Uterus (tissue), 3 donors: ENCODE measurements at regions not wholly inside any gene's neighbourhood (a gene's known extent, or its start where the extent isn't known, plus 50 kb on each side); places are given as distances from the start of the nearest gene placed in this dataset.
"Not testable (repeated sequence)": the region's sequence is repeated elsewhere in the genome, so short reads cannot be mapped to it uniquely, and the experiment has no call there.

Experiments
- DNase-seq, 2 donors: peaks; one replicate each; pipeline ENCODE4 v3.0.0-alpha.2; 2019 to 2020
- H3K27ac ChIP-seq, 2 donors: fragments of 200-600 bp; sonication (generic); 1 replicate in 1 of 2; 2 replicates in 1 of 2; pipeline ENCODE4 v1.5.1; 2016 to 2018
- H3K27me3 ChIP-seq, 2 donors: fragments of 200-600 bp; sonication (generic); one replicate each; pipeline ENCODE4 v1.5.1; 2018 to 2019; ENCODE audit warnings: control low read depth in 1 of 2
- H3K36me3 ChIP-seq, 2 donors: fragments of 200-600 bp; sonication (generic); one replicate each; pipeline ENCODE4 v1.5.1; 2019; ENCODE audit warnings: control low read depth in 1 of 2
- H3K4me1 ChIP-seq, 2 donors: fragments of 200-600 bp; sonication (generic); one replicate each; pipeline ENCODE4 v1.5.1; 2018 to 2019; ENCODE audit warnings: control low read depth in 1 of 2
- H3K4me3 ChIP-seq, 2 donors: fragments of 200-600 bp; sonication (generic); 1 replicate in 1 of 2; 2 replicates in 1 of 2; pipeline ENCODE4 v1.5.1; 2018 to 2019; ENCODE audit warnings: mild to moderate bottlenecking in 1 of 2
- H3K9me3 ChIP-seq, 2 donors: fragments of 200-600 bp; sonication (generic); one replicate each; pipeline ENCODE4 v1.5.1; 2019; ENCODE audit warnings: control low read depth in 1 of 2
- CTCF ChIP-seq, 4 experiments: fragments of 200-600 bp in 2 of 4; fragments of 450-650 bp in 2 of 4; sonication (generic) in 2 of 4; IDR thresholded peaks; one replicate each; pipeline ENCODE4 v1.5.1; 2016 to 2019; ENCODE audit warnings: antibody characterized with exemption in 4 of 4, mild to moderate bottlenecking in 2 of 4, moderate library complexity in 1 of 4
- POLR2A ChIP-seq, 2 donors: fragments of 450-650 bp; IDR thresholded peaks; one replicate each; pipeline ENCODE4 v1.6.1; 2016; ENCODE audit warnings: antibody characterized with exemption in 2 of 2, mild to moderate bottlenecking in 1 of 2, moderate library complexity in 1 of 2
- intact Hi-C: fragments of 100-400 bp; cut with DNase I; formaldehyde crosslinking; loops from one replicate; pipeline ENCODE4 v1.15.1; 2023; ENCODE audit warnings: low total_unique reads
- donor health status: DM: yes; HTN: yes; CAD: no.

GRCh38 chr5:24268482-24269056 lies 376.2 kb downstream of the CDH10 start:
- intact Hi-C loops: no loop called here
- H3K36me3 ChIP-seq: no peaks in the 10 kb centered on the region

DNA sequence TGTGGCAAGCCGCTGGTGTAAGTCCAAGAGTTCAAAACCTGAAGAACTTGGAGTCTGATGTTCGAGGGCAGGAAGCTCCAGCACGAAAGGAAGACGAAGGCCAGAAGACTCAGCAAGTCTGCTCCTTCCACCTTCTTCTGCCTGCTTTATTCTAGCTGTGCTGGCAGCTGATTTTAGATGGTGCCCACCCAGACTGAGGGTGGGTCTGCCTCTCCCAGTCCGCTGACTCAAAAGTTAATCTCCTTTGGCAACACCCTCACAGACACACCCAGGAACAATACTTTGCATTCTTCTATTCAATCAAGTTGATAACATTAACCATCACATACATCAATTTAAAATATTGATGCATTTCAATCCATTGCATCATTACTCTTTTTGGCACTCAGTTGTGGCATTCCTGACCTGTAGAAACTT lies 373.1 kb downstream of the CDH10 start:
- intact Hi-C loops, H3K27me3 ChIP-seq, H3K36me3 ChIP-seq, H3K27ac ChIP-seq, DNase-seq, H3K4me1 ChIP-seq, H3K9me3 ChIP-seq, H3K4me3 ChIP-seq: not testable (repeated sequence)

More at GRCh38 chr5:24268482-24269056, 376.2 kb downstream of the CDH10 start:
- TF ChIP-seq CTCF (IDR thresholded peaks at IDR 0.05) (no peak), POLR2A (IDR thresholded peaks at IDR 0.05) (no peak)
- no peaks in the 10 kb centered on the region for H3K9me3 ChIP-seq
- no peak overlapping the region for H3K27ac ChIP-seq
- no peaks in the 10 kb centered on the region for H3K27me3 ChIP-seq
- H3K4me1 ChIP-seq: no peaks in the 10 kb centered on the region
- DNase-seq: no peak
- H3K4me3 ChIP-seq: no peak overlapping the region

GRCh38 chr5:24272741-24273140 lies 372.0 kb downstream of the CDH10 start:
- Histone ChIP-seq H3K4me1 (no peaks in the 10 kb centered on the region), H3K27me3 (no peaks in the 10 kb centered on the region), H3K36me3 (no peaks in the 10 kb centered on the region), H3K27ac (no peak overlapping the region), H3K4me3 (no peak overlapping the region), H3K9me3 (no peaks in the 10 kb centered on the region)
- DNase-seq: no peak
- TF ChIP-seq CTCF (IDR thresholded peaks at IDR 0.05) (no peak), POLR2A (IDR thresholded peaks at IDR 0.05) (no peak)
- intact Hi-C loops: no loop called here

DNA sequence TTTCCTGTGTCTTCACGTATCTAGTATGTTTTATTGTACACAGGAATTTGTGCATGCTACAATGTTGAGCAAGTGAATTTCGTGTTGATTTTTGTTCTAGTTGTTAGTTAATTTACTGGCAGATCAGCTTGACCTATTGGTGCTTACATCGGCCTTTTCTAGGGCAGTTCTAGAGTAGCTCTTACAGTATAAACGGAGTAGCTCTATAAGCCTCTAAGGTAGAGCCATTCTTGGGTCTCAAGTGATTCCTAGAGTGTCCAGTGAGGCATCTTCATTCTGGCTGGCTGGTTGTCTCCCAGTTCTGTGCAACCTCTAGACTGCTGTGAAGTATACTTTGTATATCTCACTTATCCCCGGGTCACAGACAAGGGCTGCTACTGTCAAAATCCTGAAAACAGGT lies 364.6 kb downstream of the CDH10 start:
- H3K9me3 ChIP-seq: no peaks in the 10 kb centered on the region
- no peaks in the 10 kb centered on the region for H3K4me1 ChIP-seq
- intact Hi-C loops: no loop called here
- H3K27me3 ChIP-seq: no peaks in the 10 kb centered on the region
- TF ChIP-seq POLR2A (IDR thresholded peaks at IDR 0.05) (no peak), CTCF (IDR thresholded peaks at IDR 0.05) (no peak)
- H3K36me3 ChIP-seq: no peaks in the 10 kb centered on the region
- no peak overlapping the region for H3K27ac ChIP-seq
- H3K4me3 ChIP-seq: no peak overlapping the region
- no peak for DNase-seq

- no peak for TF ChIP-seq POLR2A (IDR thresholded peaks at IDR 0.05)
- no peak for TF ChIP-seq CTCF (IDR thresholded peaks at IDR 0.05)
- H3K36me3 ChIP-seq: no peaks in the 10 kb centered on the region
- no peaks in the 10 kb centered on the region for H3K4me1 ChIP-seq
- no peaks in the 10 kb centered on the region for H3K9me3 ChIP-seq
- intact Hi-C loops: no loop called here
- no peak for DNase-seq
- no peak overlapping the region for H3K4me3 ChIP-seq
- no peaks in the 10 kb centered on the region for H3K27me3 ChIP-seq
- H3K27ac ChIP-seq: no peak overlapping the region
These were observed 363.0 kb downstream of the CDH10 start for GRCh38 chr5:24281818-24282217.
